NCI-H2029 (cell line): ENCODE measurements at regions not wholly inside any gene's neighbourhood (a gene's known extent, or its start where the extent isn't known, plus 50 kb on each side); places are given as distances from the start of the nearest gene placed in this dataset.

Experiments used
- DNase-seq: peaks from one replicate; lab custom pipeline; 2025; lab: John Stamatoyannopoulos, UW

DNA sequence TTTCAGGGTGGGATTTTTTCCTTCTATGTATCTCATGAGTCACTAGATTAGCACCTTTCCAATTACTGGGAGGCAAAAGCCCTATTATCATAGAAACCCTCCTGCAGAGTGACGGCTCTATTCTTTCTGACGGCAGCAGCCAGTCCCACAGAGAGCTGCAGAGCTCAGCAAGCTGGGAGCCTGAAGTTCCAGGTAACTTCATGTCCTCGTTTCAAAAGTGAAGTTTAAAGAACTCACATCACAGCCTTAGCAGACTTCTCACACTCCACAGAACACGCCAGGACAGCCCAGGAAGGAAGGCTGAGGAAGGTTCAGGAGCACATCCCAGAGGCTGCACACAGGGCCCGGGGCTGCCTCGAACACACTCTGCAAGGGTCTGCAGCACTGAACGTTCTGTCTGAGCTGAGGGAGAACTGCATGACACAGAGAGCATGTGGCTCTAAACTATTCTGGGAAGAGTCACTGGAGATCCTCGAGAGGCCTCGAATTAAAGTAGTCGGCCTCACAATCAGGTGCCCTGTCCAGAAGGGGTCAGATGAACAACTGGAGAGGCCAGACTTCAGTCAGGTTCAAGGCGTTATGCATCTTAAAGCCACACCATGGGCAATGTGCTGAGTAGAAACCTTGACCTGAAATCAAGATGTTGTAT, 104.2 kb upstream of the DRD2 start:
- DNase-seq = no peak

DNA sequence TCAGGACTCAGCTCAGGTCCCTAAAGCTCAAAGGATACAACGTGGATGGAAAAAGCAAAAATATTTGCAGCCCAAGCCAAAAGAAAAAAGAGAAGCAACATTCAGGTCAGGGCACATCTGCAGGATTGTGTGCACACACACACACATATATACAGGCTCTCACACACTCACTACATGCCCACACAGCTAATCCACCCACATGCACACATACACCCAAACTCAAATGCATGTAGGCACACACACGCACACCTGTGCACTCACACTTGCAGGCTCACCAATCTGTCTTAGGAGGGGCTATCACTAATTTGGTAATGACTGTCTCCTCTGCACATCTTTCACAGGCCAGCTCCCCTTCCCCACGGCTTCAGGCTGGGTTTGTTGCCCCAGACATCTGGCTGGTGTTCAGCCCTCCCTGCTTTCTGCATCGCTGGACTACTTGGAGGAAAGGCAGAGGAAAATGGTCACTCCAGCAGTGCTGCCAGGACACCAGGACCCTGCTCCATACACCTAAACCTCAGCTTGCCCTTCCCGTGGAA, 103.6 kb upstream of the DRD2 start:
- DNase-seq = no peak

DNA sequence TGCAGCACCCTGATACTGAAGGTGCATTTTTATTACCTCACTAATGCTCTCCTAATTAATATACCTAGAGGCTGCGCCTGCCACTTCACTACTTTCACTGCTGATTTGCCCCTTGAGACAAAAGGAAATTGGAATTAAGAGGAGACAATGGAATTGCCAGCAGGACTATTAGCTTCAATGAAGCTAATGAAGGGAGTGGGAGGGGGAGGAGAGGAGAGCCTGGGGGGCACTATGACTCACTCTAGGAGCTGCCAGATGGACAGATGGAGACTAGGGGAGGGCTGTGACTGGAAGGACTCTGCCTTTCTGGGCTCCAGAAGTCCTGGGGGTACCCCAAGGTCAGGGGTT, 102.8 kb upstream of the DRD2 start:
- DNase-seq = no peak

DNA sequence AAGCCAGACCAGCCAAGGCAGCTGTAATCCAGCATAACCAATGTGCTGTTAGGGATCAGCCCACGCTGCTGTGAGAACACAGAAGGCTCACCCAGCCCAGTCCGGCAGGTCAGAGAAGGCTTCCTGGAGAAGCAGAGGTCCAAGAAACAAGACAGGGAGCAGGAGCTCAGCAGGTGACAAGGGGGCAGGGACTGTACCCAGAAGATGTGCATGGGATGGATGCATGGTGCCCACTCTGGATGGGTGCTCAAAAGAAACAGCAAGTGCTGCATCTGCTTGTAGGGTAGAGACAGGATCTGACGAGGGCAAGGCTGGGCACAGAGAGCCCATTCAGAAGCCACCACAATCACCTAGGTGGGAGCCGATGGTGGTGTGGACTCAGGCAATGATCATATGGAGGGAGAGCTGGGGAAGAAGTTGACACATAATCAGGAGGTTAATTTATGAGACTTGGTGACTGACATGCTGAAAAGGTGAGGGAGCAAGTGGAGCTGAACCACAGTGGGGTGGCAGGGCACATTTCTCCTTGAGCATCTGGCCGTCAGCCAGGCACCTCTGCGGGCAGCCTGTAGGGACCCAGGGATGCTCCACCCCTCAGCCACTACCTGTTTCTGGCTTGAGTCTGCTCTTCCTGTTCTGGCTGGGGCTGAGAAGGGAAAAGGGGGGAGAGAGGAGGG, 102.3 kb upstream of the DRD2 start:
- DNase-seq = peak; percentile 78

DNA sequence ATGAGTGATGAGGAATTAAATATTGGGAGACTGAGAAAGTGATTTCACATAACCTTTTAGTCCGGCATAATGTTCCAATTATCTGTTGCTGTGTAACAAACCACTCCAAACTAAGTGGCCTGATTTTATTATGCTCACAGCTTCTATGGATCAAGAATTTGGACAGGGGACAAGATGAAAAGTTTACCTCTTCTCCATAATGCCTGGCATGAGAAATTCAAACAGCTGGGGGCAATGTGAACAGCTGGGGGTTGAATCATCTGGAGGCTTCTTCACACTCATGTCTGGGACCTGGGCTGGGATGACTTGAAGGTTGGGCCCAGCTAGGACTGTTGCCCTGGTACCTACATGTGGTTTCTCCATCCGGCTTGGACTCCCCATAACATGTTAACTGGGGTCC, 99.4 kb upstream of the DRD2 start:
- no peak for DNase-seq

- DNase-seq = no peak
Measured at GRCh38 chr11:113574171-113574570, 99.0 kb upstream of the DRD2 start.

- DNase-seq = no peak
Measured at GRCh38 chr11:113572136-113572735, 97.0 kb upstream of the DRD2 start.

DNA sequence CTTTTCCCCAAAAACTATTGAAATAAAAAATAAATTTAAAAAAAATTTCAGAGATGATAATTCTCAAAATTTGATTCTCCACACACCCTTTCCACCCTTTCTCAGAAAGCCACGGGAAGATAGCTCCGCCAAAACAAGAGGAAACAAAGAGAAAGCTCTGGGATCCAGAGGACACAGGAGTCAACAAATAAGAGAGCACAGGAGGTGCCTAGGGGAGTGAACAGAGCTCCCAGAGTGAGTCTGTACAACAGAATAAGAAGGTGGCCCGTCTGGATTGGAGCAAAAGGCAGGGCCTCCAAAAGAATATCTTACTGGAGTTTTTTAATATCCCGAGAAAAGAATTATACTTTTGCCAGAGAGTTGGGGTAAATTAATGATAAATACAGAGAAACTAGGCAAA, 96.3 kb upstream of the DRD2 start:
- DNase-seq = no peak

DNA sequence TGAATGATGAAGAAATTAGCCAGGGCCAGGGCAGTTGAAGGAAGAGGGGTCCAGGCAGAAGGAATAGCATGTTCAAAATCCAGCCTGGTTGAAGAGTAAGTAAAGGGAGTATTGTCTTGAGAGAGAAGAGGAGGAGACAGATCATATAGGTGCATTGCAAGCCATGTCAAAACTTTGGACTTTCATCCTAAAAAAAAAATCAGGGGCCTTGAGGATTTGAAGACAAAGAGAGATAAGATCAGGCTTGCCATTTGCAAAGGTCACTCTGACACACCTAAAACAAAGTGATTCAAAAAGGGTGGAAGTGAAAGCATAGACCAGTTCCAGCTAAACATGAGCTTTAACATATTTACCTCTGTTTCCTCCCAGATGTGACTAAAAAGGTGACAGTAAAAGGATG, 95.7 kb upstream of the DRD2 start:
- no peak for DNase-seq

DNA sequence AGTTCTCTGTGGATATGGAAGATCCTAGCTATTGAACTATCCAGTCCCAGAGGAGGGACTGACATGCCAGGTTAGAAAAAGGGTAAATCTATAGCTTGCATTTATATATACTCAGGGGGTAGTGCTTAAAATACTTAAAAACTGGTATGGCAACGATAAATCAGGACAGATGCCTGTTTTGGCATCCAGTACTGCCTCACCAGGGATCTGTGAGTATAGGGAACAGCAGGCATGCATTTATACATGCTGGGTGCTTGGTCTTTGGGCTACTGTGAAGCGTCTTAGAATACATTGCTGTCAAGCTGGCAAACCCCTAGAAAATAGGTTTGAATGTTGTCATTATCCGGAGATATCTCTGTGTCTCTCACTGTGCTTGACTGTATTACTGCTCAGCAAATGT, 94.2 kb upstream of the DRD2 start:
- DNase-seq = no peak

DNA sequence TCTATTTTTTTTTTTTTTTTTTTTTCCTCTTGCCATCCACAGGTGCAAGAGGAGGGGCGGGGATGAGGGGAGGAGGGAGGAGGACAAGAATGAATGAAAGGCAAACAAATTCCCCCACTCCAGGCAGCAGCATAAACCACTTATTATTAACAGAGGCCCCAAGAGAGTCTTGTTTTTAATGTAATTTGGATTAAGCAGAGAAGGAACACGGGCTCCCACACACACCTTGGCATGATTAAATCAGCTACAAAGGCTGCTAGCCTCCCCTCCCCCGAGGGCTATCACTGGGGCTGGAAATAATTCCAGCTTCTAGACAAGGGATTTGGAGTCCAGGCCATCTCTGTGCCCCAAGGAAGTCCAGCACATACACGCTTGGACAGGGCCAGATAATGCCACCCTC, 93.4 kb upstream of the DRD2 start:
- DNase-seq = peak; percentile 5

- no peak for DNase-seq
Measured at GRCh38 chr11:113567867-113568544, 92.8 kb upstream of the DRD2 start.

DNA sequence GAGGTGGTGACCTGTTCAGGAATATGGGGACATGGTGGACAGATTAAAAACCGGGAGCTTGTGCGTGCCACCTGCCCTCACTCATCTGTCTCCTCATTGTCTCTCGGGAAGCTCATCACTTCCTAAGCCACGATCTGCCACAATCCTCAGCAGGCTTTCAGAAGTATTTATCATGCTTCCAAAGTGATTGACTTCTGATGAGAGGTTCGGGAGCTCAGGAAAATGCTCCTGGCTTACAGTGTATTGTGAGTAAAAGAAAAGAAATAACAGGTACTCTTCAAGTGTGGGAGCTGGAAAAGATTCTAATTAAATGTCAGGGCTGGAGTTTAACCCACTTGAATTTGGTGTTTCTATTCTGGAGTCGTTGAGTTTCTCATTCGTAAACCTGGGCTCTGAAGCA, 91.9 kb upstream of the DRD2 start:
- DNase-seq = no peak

GRCh38 chr11:113564527-113565130, 89.4 kb upstream of the DRD2 start:
- no peak for DNase-seq

- no peak for DNase-seq
Measured at GRCh38 chr11:113563766-113564526, 88.7 kb upstream of the DRD2 start.

DNA sequence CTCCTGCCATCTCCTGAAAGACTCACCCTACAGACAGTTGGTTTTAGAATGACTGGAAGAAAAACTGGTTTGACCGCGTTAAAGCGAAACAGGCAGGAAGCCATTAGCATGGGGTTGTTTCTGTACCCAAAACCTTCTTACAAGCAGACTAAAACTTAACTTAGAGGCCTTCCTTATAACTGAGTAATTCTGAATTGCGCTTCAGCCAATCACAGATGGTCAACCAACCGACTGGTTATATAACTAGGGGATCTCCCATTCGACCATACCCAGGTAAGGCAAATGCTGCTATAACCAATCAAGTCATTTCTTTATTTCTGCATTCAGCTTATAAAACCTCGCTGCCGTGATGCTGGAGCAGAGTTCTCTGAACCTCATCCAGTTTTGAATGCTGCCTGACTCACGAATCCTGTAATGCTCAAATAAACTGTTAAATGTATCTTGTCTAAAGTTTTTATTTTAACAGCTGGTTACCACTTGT, 87.8 kb upstream of the DRD2 start:
- DNase-seq = no peak

- DNase-seq = no peak
Measured at GRCh38 chr11:113562576-113562975, 87.4 kb upstream of the DRD2 start.

DNA sequence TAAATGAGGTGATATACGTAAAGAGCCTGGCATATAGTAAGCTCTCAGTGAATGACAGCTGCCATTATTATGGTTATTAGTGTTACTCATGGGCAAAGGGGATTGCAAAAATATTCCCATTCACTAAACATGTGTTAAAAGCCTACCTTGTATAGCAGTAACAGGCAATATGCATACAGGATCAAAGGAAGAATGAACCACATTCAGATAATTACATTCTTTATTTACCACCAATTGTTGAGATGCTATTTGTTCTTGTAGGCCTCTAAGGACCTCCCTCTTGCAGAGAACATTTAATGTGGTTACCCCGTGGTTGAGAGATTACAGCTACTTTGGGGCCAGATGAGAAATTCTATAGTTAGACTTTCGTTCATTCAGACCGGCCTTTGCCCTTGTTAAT, 82.7 kb upstream of the DRD2 start:
- no peak for DNase-seq

GRCh38 chr11:113556036-113556435, 80.8 kb upstream of the DRD2 start:
- DNase-seq = no peak

DNA sequence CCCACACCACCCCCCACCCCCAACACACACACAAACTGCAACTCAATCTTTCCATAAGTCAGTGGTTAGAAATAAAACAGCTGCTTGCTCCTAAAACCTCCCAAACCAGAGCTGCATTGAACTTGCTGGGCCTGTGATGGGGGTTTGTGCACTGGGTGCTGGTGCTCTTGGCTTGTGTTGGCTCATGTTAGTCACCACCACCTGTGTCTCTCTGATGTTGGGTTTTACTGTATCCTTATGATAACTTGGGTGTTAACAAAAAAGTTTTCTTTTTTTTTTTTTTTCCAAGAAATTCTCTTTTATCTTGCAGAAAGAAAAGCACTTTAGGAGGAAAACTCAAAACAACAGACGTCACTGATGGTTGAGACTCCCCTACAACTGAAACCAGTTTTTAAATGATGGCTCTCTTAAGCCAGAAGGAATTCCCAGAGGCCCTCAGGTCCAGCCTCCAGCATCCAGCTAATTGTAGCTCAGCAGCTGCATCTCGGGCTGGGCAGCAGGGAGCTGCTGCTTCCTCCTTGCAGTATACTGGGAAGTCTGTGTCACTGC, 79.9 kb upstream of the DRD2 start:
- DNase-seq = no peak

GRCh38 chr11:113554526-113554925, 79.3 kb upstream of the DRD2 start:
- DNase-seq = no peak
